ENCODE measurements at regions not wholly inside any gene's neighbourhood (a gene's known extent, or its start where the extent isn't known, plus 50 kb on each side); places are given as distances from the start of the nearest gene placed in this dataset.

- no peak for TF ChIP-seq EZH2phosphoT487 (IDR thresholded peaks at IDR 0.05; ENCODE audit: borderline replicate concordance)
- no peak for TF ChIP-seq ZNF274 (IDR thresholded peaks at IDR 0.05; ENCODE audit: low read depth, low read length)
- no peak for TF ChIP-seq SRF (IDR thresholded peaks at IDR 0.05; ENCODE audit: low read depth)
- no peak for TF ChIP-seq ZFX (IDR thresholded peaks at IDR 0.05)
Measured at GRCh38 chr1:75992312-75992711, 60.1 kb upstream of the ASB17 start (continued).

- Histone ChIP-seq H4K20me1 (ENCODE audit: insufficient read depth) (no peaks in the 10 kb centered on the region), H3K27ac (ENCODE audit: low read depth, low read length) (no peak overlapping the region), H2AFZ (ENCODE audit: low read depth, low read length, poor library complexity, severe bottlenecking) (no peak overlapping the region), H3K36me3 (ENCODE audit: control insufficient read depth in 1 of 2, insufficient read depth in 2 of 2, low read length in 2 of 2) (no peaks in the 10 kb centered on the region), H3K79me2 (ENCODE audit: insufficient read depth, low read length) (no peaks in the 10 kb centered on the region), H3K4me3 (replicated peaks in 1 of 2; ENCODE audit: low read depth in 1 of 2, low read length in 2 of 2) (no peak overlapping the region), H3K9me2 (ENCODE audit: insufficient read depth) (no peaks in the 10 kb centered on the region), H3K9me3 (ENCODE audit: control insufficient read depth in 1 of 2, insufficient read depth in 1 of 2, low read depth in 1 of 2, low read length in 2 of 2) (no peaks in the 10 kb centered on the region), H3K4me1 (ENCODE audit: control insufficient read depth in 1 of 2, insufficient read depth in 2 of 2, low read length in 2 of 2) (no peaks in the 10 kb centered on the region), H3K27me3 (ENCODE audit: insufficient read depth, low read length) (peaks cover 12% of the 10 kb centered on the region), H3K9ac (ENCODE audit: low read length) (no peak overlapping the region), H3K4me2 (ENCODE audit: low read length) (no peak overlapping the region)
- ChIA-PET CTCF (no interaction called here), RAD21 (ENCODE audit: low non-redundant PET in 1 of 2, low total read pairs in 2 of 2, uncharacterized antibody in 2 of 2, unreplicated experiment in 2 of 2) (no interaction called here), POLR2A (no interaction called here)
- BruUV-seq (replicated peaks) = no TSS peak
- ATAC-seq (no peak), DNase-seq (ENCODE audit: low read depth, low spot score) (no peak)
- TF ChIP-seq EZH2 (IDR thresholded peaks at IDR 0.05) (no peak), FOSL1 (IDR thresholded peaks at IDR 0.05; ENCODE audit: low read depth) (no peak), ZFX (IDR thresholded peaks at IDR 0.05) (no peak), EZH2phosphoT487 (IDR thresholded peaks at IDR 0.05; ENCODE audit: borderline replicate concordance) (no peak), POLR2AphosphoS5 (IDR thresholded peaks at IDR 0.05; ENCODE audit: low read depth, low read length) (no peak), ELF1 (IDR thresholded peaks at IDR 0.05; ENCODE audit: borderline replicate concordance, low read depth) (no peak), POLR2A (IDR thresholded peaks at IDR 0.05; ENCODE audit: borderline replicate concordance, extremely low read depth, insufficient read depth, insufficient read length) (no peak), CEBPB (IDR thresholded peaks at IDR 0.05; ENCODE audit: low read depth) (no peak), YY1 (IDR thresholded peaks at IDR 0.05; ENCODE audit: extremely low read depth, insufficient replicate concordance, low read depth, low read length) (no peak), REST (IDR thresholded peaks at IDR 0.05; ENCODE audit: low read depth) (no peak)
- intact Hi-C loops (cut with micrococcal nuclease) = loop anchor here (5.0 to 10.0 kb wide), 2 partner anchors 151 to 1149 kb away; no protein-coding TSS in a partner anchor
Measured at GRCh38 chr1:75993661-75994060, 61.5 kb upstream of the ASB17 start.

Data from HCT116 (cell line).